GM12878 (cell line): ENCODE measurements at regions not wholly inside any gene's neighbourhood (a gene's known extent, or its start where the extent isn't known, plus 50 kb on each side); places are given as distances from the start of the nearest gene placed in this dataset.
A peak's percentile ranks its signal among the peaks of the same experiment; 100 is the strongest.

Experiments used
- ASH2L ChIP-seq: fragments of 300-600, 200-600 bp; sonication (generic); IDR thresholded peaks from 2 replicates; pipeline ENCODE4 v1.6.1; 2017; ENCODE audit warnings: low read depth, mild to moderate bottlenecking, borderline replicate concordance
- CBX3 ChIP-seq: fragments of 200-600 bp; sonication (generic); IDR thresholded peaks from 2 replicates; pipeline ENCODE4 v1.6.1; 2016; ENCODE audit warnings: low read depth, borderline replicate concordance
- CBX5 ChIP-seq: sonication (generic); IDR thresholded peaks from 2 replicates; pipeline ENCODE4 v1.6.1; 2016; ENCODE audit warnings: low read depth, moderate library complexity, mild to moderate bottlenecking, inconsistent platforms
- HSF1 ChIP-seq: fragments of 150-350 bp; IDR thresholded peaks from 2 replicates; pipeline ENCODE4 v1.6.1; 2014; ENCODE audit warnings: mild to moderate bottlenecking, low read depth, low read length
- NFYA ChIP-seq: IDR thresholded peaks from 2 replicates; pipeline ENCODE4 v1.6.1; 2011; ENCODE audit warnings: low read depth, mild to moderate bottlenecking, low read length, improper control_type of control experiment, borderline replicate concordance
- PKNOX1 ChIP-seq: fragments of 450-650 bp; IDR thresholded peaks from 2 replicates; pipeline ENCODE4 v1.6.1; 2016; ENCODE audit warnings: mild to moderate bottlenecking
- RAD21 ChIP-seq: IDR thresholded peaks from 2 replicates; pipeline ENCODE4 v1.6.1; 2011; ENCODE audit warnings: mild to moderate bottlenecking, low read depth, low read length, moderate library complexity; ENCODE audit not compliant: insufficient read depth
- RBBP5 ChIP-seq: fragments of 200-600 bp; sonication (generic); conservative IDR thresholded peaks from 2 replicates; pipeline ENCODE4 v1.6.1; 2016
- RCOR1 ChIP-seq: conservative IDR thresholded peaks from 2 replicates; pipeline ENCODE4 v1.6.1; 2012; ENCODE audit warnings: low read depth, low read length, improper control_type of control experiment
- REST ChIP-seq: IDR thresholded peaks from 2 replicates; pipeline ENCODE4 v1.6.1; 2012; ENCODE audit warnings: mild to moderate bottlenecking, low read depth, low read length
- SKIL ChIP-seq: fragments of 450-650 bp; IDR thresholded peaks from 2 replicates; pipeline ENCODE4 v1.6.1; 2017; ENCODE audit warnings: mild to moderate bottlenecking, low read depth, inconsistent platforms; ENCODE audit not compliant: poor library complexity, severe bottlenecking
- SMC3 ChIP-seq: IDR thresholded peaks from 2 replicates; pipeline ENCODE4 v1.6.1; 2011; ENCODE audit warnings: low read length, improper control_type of control experiment, borderline replicate concordance
- TBL1XR1 ChIP-seq: IDR thresholded peaks from 2 replicates; pipeline ENCODE4 v1.6.1; 2012; ENCODE audit warnings: low read depth, low read length, improper control_type of control experiment

GRCh38 chr2:12005886-12006681 is 259.7 kb downstream of the LPIN1 start (continued):
- no peak for TF ChIP-seq ASH2L
- peak; percentile 79; the same call in 1 of the 2 replicates for TF ChIP-seq CBX5
- TF ChIP-seq REST, result no peak
- no peak for TF ChIP-seq NFYA
- no peak for TF ChIP-seq SMC3
- 0 out of 2 replicates have a peak, but pooled peaks have one; percentile 41 for TF ChIP-seq RCOR1
- no peak for TF ChIP-seq HSF1
- TF ChIP-seq RBBP5, result no peak
- no peak for TF ChIP-seq CBX3
- TF ChIP-seq RAD21, result no peak
- TF ChIP-seq TBL1XR1, result peak; percentile 93
- TF ChIP-seq PKNOX1, result peak; percentile 4; the same call in 1 of the 2 replicates
- TF ChIP-seq SKIL, result peak; percentile 94
- TF ChIP-seq, all 136 proteins: peak for 53
